Heart right ventricle (tissue), 16 donors: ENCODE measurements at regions not wholly inside any gene's neighbourhood (a gene's known extent, or its start where the extent isn't known, plus 50 kb on each side); places are given as distances from the start of the nearest gene placed in this dataset.

Experiments used
- ATAC-seq, 8 donors: fragments of 200-7000 bp; cut with Tn5 transposase; one replicate each; pipeline ENCODE4 v1.9.1; 2020; ENCODE audit warnings: mild to moderate bottlenecking in 8 of 8, moderate library complexity in 8 of 8, moderate number of reproducible peaks in 1 of 8
- DNase-seq, 2 donors: peaks; one replicate each; pipeline ENCODE4 v3.0.0-alpha.2; 2020
- H3K27ac ChIP-seq, 10 donors: fragments of 200-600 bp; sonication (generic) in 2 of 10; one replicate each; pipeline versions ENCODE4 v1.5.0 to v1.8.0; 2020 to 2022; ENCODE audit warnings: mild to moderate bottlenecking in 3 of 10
- H3K27me3 ChIP-seq, 7 donors: fragments of 200-600 bp; one replicate each; pipeline ENCODE4 v1.8.0; 2021 to 2022; ENCODE audit warnings: mild to moderate bottlenecking in 2 of 7
- H3K36me3 ChIP-seq, 9 donors: fragments of 200-600 bp; sonication (generic) in 1 of 9; one replicate each; pipeline versions ENCODE4 v1.5.0 to v1.8.0; 2020 to 2022; ENCODE audit warnings: mild to moderate bottlenecking in 2 of 9
- H3K4me1 ChIP-seq, 9 donors: fragments of 200-600 bp; sonication (generic) in 1 of 9; one replicate each; pipeline versions ENCODE4 v1.5.0 to v1.8.0; 2020 to 2022; ENCODE audit warnings: mild to moderate bottlenecking in 4 of 9
- H3K4me3 ChIP-seq, 10 donors: fragments of 200-600 bp; sonication (generic) in 2 of 10; one replicate each; pipeline versions ENCODE4 v1.5.0 to v1.8.0; 2020 to 2022; ENCODE audit warnings: mild to moderate bottlenecking in 7 of 10, moderate library complexity in 2 of 10
- H3K9me3 ChIP-seq, 11 donors: fragments of 200-600 bp in 10 of 11; sonication (generic) in 2 of 11; one replicate each; pipeline versions ENCODE4 v1.5.0 to v1.8.0; 2013 to 2022; ENCODE audit warnings: mild to moderate bottlenecking in 2 of 11, control low read depth in 1 of 11, moderate library complexity in 1 of 11
- WGBS, 2 donors: extraction: QIAGEN DNeasy Blood & Tissue Kit; methylation state at CpG; one replicate each; pipeline ENCODE4 v1.1.7; 2013; ENCODE audit warnings: inconsistent platforms in 1 of 2; 5-methylcytosine and 5-hydroxymethylcytosine counted together
- intact Hi-C, 10 donors: fragments of 100-400 bp; cut with DNase I; formaldehyde crosslinking; loops; one replicate each; pipeline versions ENCODE4 v1.11.1 to v1.14.2; 2022
- TF ChIP-seq, protein P1 (sequence below), 9 donors: fragments of 200-600 bp; sonication (generic) in 2 of 9; IDR thresholded peaks; one replicate each; pipeline versions ENCODE4 v1.5.0 to v1.8.0; 2021 to 2022; ENCODE audit warnings: antibody characterized with exemption in 9 of 9, mild to moderate bottlenecking in 5 of 9, moderate library complexity in 1 of 9
- donor health status: Arrhythmogenic right ventricular cardiomyopathy.
- donor health status: ischemic (EF 13 %, LVEDD 7.1; RV severe dilation, severe dysfunction).
- donor health status: healthy with polysubstance abuse.
- donor health status: DM: no; HTN: yes; CAD: no.
- donor health status: DM: no; HTN: no; CAD: no.
- donor health status: ischemic (EF 25% LVEDD 6.9; RV normal size, moderate dysfunction).
- donor health status: ischemic (EF 25% LVEDD 5.7; RV mildly dilated, moderate dysfunction).
- donor health status: healthy.
- donor health status: DM: yes; HTN: yes; CAD: no.
- donor health status: Ischemic cardiomyopathy.
- donor health status: ischemic (EF 35%, LVEDD 5.7; RV mildly dilated, moderate dysfunction).
- donor health status: nonischemic (EF 11% LVEDD 7.7; RV severe dilation, severe dysfunction).
- donor health status: DM: yes; HTN: yes; CAD: no.
- donor health status: PGD.
- donor health status: ischemic (EF 29% LVEDD 5.4; RV normal size, mild dysfunction).
- donor health status: nonischemic (EF 23%, LVEDD 6.1; RV moderate dilation, normal function).

DNA sequence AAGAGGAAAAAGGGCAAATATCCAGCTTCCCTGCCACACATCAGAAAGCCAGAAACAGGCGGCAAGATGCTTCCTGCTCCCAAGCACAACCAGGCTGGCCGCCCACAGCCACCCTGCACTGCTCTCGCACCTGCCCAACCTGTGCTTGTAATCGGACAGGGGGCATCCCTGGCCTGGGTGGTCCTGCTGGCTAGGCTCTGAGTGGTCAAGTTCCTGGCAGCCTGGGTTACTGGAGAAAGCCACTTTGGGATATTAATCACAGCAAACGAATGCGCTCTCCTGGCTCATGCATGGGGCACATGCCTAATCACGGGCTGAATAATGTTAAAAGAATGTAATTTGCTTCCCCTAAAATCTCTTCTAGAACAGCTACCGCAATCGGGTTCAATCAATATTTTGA, 442.4 kb downstream of the MCTP2 start:
- ATAC-seq, result no peak
- intact Hi-C loops, result loop anchor here in 8 of 10 donors (5.0 to 10.0 kb wide), 12 partner anchors 171 to 1681 kb away; partner anchors contain the start of gene NR2F2 (in 1 of the 8)
- no peak overlapping the region for H3K4me3 ChIP-seq

GRCh38 chr15:94674296-94674695, 442.9 kb downstream of the MCTP2 start:
- intact Hi-C loops, result loop anchor here in 8 of 10 donors (5.0 to 10.0 kb wide), 12 partner anchors 171 to 1681 kb away; partner anchors contain the start of gene NR2F2 (in 1 of the 8)
- TF ChIP-seq, protein P1, sequence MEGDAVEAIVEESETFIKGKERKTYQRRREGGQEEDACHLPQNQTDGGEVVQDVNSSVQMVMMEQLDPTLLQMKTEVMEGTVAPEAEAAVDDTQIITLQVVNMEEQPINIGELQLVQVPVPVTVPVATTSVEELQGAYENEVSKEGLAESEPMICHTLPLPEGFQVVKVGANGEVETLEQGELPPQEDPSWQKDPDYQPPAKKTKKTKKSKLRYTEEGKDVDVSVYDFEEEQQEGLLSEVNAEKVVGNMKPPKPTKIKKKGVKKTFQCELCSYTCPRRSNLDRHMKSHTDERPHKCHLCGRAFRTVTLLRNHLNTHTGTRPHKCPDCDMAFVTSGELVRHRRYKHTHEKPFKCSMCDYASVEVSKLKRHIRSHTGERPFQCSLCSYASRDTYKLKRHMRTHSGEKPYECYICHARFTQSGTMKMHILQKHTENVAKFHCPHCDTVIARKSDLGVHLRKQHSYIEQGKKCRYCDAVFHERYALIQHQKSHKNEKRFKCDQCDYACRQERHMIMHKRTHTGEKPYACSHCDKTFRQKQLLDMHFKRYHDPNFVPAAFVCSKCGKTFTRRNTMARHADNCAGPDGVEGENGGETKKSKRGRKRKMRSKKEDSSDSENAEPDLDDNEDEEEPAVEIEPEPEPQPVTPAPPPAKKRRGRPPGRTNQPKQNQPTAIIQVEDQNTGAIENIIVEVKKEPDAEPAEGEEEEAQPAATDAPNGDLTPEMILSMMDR (IDR thresholded peaks at IDR 0.05), result no peak
- DNase-seq (no peak), ATAC-seq (no peak)
- Histone ChIP-seq H3K27me3 (peaks cover 0 to 5% (median 0%) of the 10 kb centered on the region in 7 donors), H3K36me3 (no peaks in the 10 kb centered on the region), H3K4me3 (no peak overlapping the region), H3K4me1 (peaks cover 0 to 20% (median 8%) of the 10 kb centered on the region in 9 donors), H3K27ac (no peak overlapping the region), H3K9me3 (no peaks in the 10 kb centered on the region)
- 84 to 86% methylated on average over 10 of the region's 10 CpGs for WGBS, 2 donors

More for the DNA sequence above, 442.4 kb downstream of the MCTP2 start:
- 90 to 97% methylated on average over 9 of the region's 9 CpGs for WGBS, 2 donors
- no peaks in the 10 kb centered on the region for H3K36me3 ChIP-seq
- TF ChIP-seq, protein P1 (IDR thresholded peaks at IDR 0.05), result no peak
- no peak overlapping the region for H3K27ac ChIP-seq
- peaks cover 0 to 5% (median 0%) of the 10 kb centered on the region in 7 donors for H3K27me3 ChIP-seq
- H3K9me3 ChIP-seq, result no peaks in the 10 kb centered on the region
- H3K4me1 ChIP-seq, result peaks cover 0 to 20% (median 8%) of the 10 kb centered on the region in 9 donors
- no peak for DNase-seq

DNA sequence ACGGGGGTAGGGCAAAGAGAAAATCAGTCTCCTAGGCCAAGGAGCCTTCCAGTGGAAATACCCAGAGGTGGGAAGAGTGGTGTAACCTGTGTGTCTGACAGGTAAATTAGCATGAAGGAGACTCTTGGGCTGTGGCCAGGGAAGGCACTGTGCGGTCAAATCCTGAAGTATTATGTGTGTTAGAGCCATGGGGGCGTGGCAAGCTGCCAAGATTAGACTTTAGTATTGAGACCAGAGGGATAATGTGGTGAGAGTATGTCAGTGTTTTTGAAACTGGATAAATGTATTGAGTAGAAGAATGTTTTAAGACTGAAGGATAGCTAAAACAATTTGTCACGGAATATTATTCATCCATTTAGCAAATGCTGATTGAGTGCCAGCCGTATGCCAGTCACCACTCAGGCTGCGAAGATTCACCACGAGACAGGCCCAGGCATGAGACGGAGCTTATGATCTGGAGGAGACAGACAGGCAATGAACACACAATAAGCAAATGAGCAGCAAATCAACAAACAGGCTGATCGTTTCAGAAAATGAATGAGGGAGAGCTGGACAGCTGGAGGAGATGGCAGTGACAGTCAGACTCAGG, 445.9 kb downstream of the MCTP2 start:
- TF ChIP-seq, protein P1 (IDR thresholded peaks at IDR 0.05), result no peak
- ATAC-seq (no peak), DNase-seq (no peak)
- no peak overlapping the region for H3K27ac ChIP-seq
- H3K4me1 ChIP-seq, result peaks cover 0 to 6% (median 0%) of the 10 kb centered on the region in 9 donors
- H3K9me3 ChIP-seq, result no peaks in the 10 kb centered on the region
- 92% methylated on average over 9 of the region's 9 CpGs for WGBS, 2 donors
- intact Hi-C loops, result loop anchor here in 8 of 10 donors (10.0 kb wide), 9 partner anchors 168 to 1678 kb away; partner anchors contain the start of gene NR2F2 (in 1 of the 8)
- peaks cover 0 to 5% (median 0%) of the 10 kb centered on the region in 7 donors for H3K27me3 ChIP-seq
- H3K36me3 ChIP-seq, result no peaks in the 10 kb centered on the region
- no peak overlapping the region for H3K4me3 ChIP-seq

- TF ChIP-seq, protein P1 (IDR thresholded peaks at IDR 0.05), result no peak
- WGBS, 2 donors, result 92 to 95% methylated on average over 3 of the region's 3 CpGs
- Histone ChIP-seq H3K4me1 (no peaks in the 10 kb centered on the region), H3K27me3 (no peaks in the 10 kb centered on the region), H3K27ac (no peak overlapping the region), H3K36me3 (no peaks in the 10 kb centered on the region), H3K9me3 (peaks cover 0 to 2% (median 0%) of the 10 kb centered on the region in 11 donors), H3K4me3 (no peak overlapping the region)
- no peak for ATAC-seq
- no peak for DNase-seq
- intact Hi-C loops, result no loop called here
Observed at GRCh38 chr15:94682171-94682570, 450.8 kb downstream of the MCTP2 start.
